Retinal pigment epithelial cell (primary cell): ENCODE measurements at regions not wholly inside any gene's neighbourhood (a gene's known extent, or its start where the extent isn't known, plus 50 kb on each side); places are given as distances from the start of the nearest gene placed in this dataset.

ENCODE experiments used
- DNase-seq: peaks from one replicate; pipeline ENCODE4 v3.0.0-alpha.2; 2010; ENCODE audit warnings: low read depth
- H3K4me3 ChIP-seq: 2 replicates; pipeline ENCODE4 v1.5.1; 2011; ENCODE audit warnings: mild to moderate bottlenecking, low read length, control low read depth, moderate library complexity
- CTCF ChIP-seq: conservative IDR thresholded peaks from 2 replicates; pipeline ENCODE4 v1.5.1; 2011; ENCODE audit warnings: low read depth, low read length, control low read depth, inconsistent platforms

GRCh38 chr10:84896909-84897308 lies 568.5 kb downstream of the CCSER2 start:
- H3K4me3 ChIP-seq, result no peak overlapping the region
- DNase-seq, result no peak
- TF ChIP-seq CTCF, result no peak

GRCh38 chr10:84899268-84899667 lies 570.9 kb downstream of the CCSER2 start:
- DNase-seq, result no peak
- no peak overlapping the region for H3K4me3 ChIP-seq
- no peak for TF ChIP-seq CTCF

- no peak overlapping the region for H3K4me3 ChIP-seq
- DNase-seq, result no peak
- TF ChIP-seq CTCF, result no peak
These were observed 571.8 kb downstream of the CCSER2 start for GRCh38 chr10:84900141-84900540.

- no peak for TF ChIP-seq CTCF
- H3K4me3 ChIP-seq, result no peak overlapping the region
- no peak for DNase-seq
These were observed 573.5 kb downstream of the CCSER2 start for GRCh38 chr10:84901885-84902284.

GRCh38 chr10:84902553-84902952 lies 574.2 kb downstream of the CCSER2 start:
- no peak overlapping the region for H3K4me3 ChIP-seq
- no peak for DNase-seq
- no peak for TF ChIP-seq CTCF

GRCh38 chr10:84903320-84903719 lies 574.9 kb downstream of the CCSER2 start:
- no peak for TF ChIP-seq CTCF
- H3K4me3 ChIP-seq, result no peak overlapping the region
- DNase-seq, result no peak

GRCh38 chr10:84907461-84908009 lies 579.1 kb downstream of the CCSER2 start:
- no peak overlapping the region for H3K4me3 ChIP-seq
- no peak for TF ChIP-seq CTCF
- no peak for DNase-seq
